Stomach (tissue), 8 donors: ENCODE measurements at regions not wholly inside any gene's neighbourhood (a gene's known extent, or its start where the extent isn't known, plus 50 kb on each side); places are given as distances from the start of the nearest gene placed in this dataset.
A peak's percentile ranks its signal among the peaks of the same experiment; 100 is the strongest.

Experiments
- DNase-seq, 2 donors: peaks; one replicate each; pipeline versions ENCODE4 v3.0.0 to v3.0.0-alpha.2; 2013 to 2019
- H3K27ac ChIP-seq, 5 donors: fragments of 200-600 bp in 4 of 5; sonication (generic) in 4 of 5; one replicate each; pipeline ENCODE4 v1.5.1; 2013 to 2019; ENCODE audit warnings: mild to moderate bottlenecking in 1 of 5, moderate library complexity in 1 of 5
- H3K27me3 ChIP-seq, 3 donors: fragments of 200-600 bp; sonication (generic); one replicate each; pipeline ENCODE4 v1.5.1; 2017 to 2019; ENCODE audit warnings: mixed run types in 1 of 3
- H3K36me3 ChIP-seq, 4 donors: fragments of 200-600 bp; sonication (generic); 1 replicate in 3 of 4; 2 replicates in 1 of 4; pipeline ENCODE4 v1.5.1; 2016 to 2019
- H3K4me1 ChIP-seq, 4 donors: fragments of 200-600 bp; sonication (generic); one replicate each; pipeline ENCODE4 v1.5.1; 2016 to 2019
- H3K4me3 ChIP-seq, 4 donors: fragments of 200-600 bp; sonication (generic) in 3 of 4; one replicate each; pipeline ENCODE4 v1.5.1; 2016 to 2019; ENCODE audit warnings: mild to moderate bottlenecking in 1 of 4
- H3K9me3 ChIP-seq, 4 donors: fragments of 200-600 bp; sonication (generic); one replicate each; pipeline ENCODE4 v1.5.1; 2016 to 2019
- CTCF ChIP-seq, 7 experiments: fragments of 450-650 bp in 4 of 7; fragments of 200-600 bp in 3 of 7; sonication (generic) in 3 of 7; IDR thresholded peaks; one replicate each; pipeline ENCODE4 v1.5.1; 2016 to 2019; ENCODE audit warnings: antibody characterized with exemption in 7 of 7, control low read depth in 2 of 7, mild to moderate bottlenecking in 1 of 7
- EP300 ChIP-seq: sonication (generic); formaldehyde crosslinking; IDR thresholded peaks from one replicate; pipeline ENCODE4 v1.6.1; 2017; ENCODE audit warnings: antibody characterized with exemption
- POLR2A ChIP-seq, 4 donors: fragments of 450-650 bp; IDR thresholded peaks; one replicate each; pipeline ENCODE4 v1.6.1; 2016; ENCODE audit warnings: antibody characterized with exemption in 4 of 4, control low read depth in 2 of 4, mild to moderate bottlenecking in 1 of 4, moderate library complexity in 1 of 4
- POLR2AphosphoS5 ChIP-seq, 3 donors: sonication (generic); formaldehyde crosslinking; IDR thresholded peaks; one replicate each; pipeline ENCODE4 v1.6.1; 2016; ENCODE audit warnings: antibody characterized with exemption in 3 of 3
- WGBS, 5 donors: extraction: QIAGEN DNeasy Blood & Tissue Kit in 3 of 5; methylation state at CpG; one replicate each; pipeline versions ENCODE4 v1.1.5 to v1.1.7; 2013 to 2018; 5-methylcytosine and 5-hydroxymethylcytosine counted together
- intact Hi-C: fragments of 100-400 bp; cut with DNase I; formaldehyde crosslinking; loops from one replicate; pipeline ENCODE4 v1.15.1; 2023; ENCODE audit warnings: low total_unique reads
- donor health status: healthy with polysubstance abuse.
- donor health status: Bipolar disorder and iron deficiency.
- donor health status: healthy.

GRCh38 chr10:78903341-78903940 is 165.3 kb upstream of the ZMIZ1 start:
- Histone ChIP-seq H3K4me3 (no peak overlapping the region), H3K9me3 (no peaks in the 10 kb centered on the region), H3K36me3 (no peaks in the 10 kb centered on the region), H3K4me1 (no peaks in the 10 kb centered on the region), H3K27ac (no peak overlapping the region), H3K27me3 (no peaks in the 10 kb centered on the region)
- peak in 1 of 2 donors; percentile 11 for DNase-seq
- 73 to 95% (median 82%) methylated on average over 4 of the region's 4 CpGs for WGBS, 5 donors
- TF ChIP-seq POLR2A (IDR thresholded peaks at IDR 0.05) (no peak), EP300 (no peak), CTCF (IDR thresholded peaks at IDR 0.05) (no peak), POLR2AphosphoS5 (IDR thresholded peaks at IDR 0.05) (no peak)
- intact Hi-C loops: no loop called here

- Histone ChIP-seq H3K4me3 (no peak overlapping the region), H3K27me3 (no peaks in the 10 kb centered on the region), H3K9me3 (no peaks in the 10 kb centered on the region), H3K36me3 (no peaks in the 10 kb centered on the region), H3K4me1 (no peaks in the 10 kb centered on the region), H3K27ac (no peak overlapping the region)
- peak in 1 of 2 donors; percentile 13 for DNase-seq
- 85 to 92% (median 91%) methylated on average over 5 of the region's 5 CpGs for WGBS, 5 donors
- intact Hi-C loops: no loop called here
- TF ChIP-seq POLR2A (IDR thresholded peaks at IDR 0.05): no peak
- TF ChIP-seq POLR2AphosphoS5 (IDR thresholded peaks at IDR 0.05): no peak
- TF ChIP-seq CTCF (IDR thresholded peaks at IDR 0.05): no peak
- TF ChIP-seq EP300: no peak
Measured at GRCh38 chr10:78904196-78904595, 164.6 kb upstream of the ZMIZ1 start.

GRCh38 chr10:78905015-78905956 is 163.5 kb upstream of the ZMIZ1 start:
- Histone ChIP-seq H3K36me3 (no peaks in the 10 kb centered on the region), H3K27ac (no peak overlapping the region), H3K27me3 (no peaks in the 10 kb centered on the region), H3K9me3 (no peaks in the 10 kb centered on the region), H3K4me1 (no peaks in the 10 kb centered on the region), H3K4me3 (no peak overlapping the region)
- peak in 1 of 2 donors; percentile 20 for DNase-seq
- 71 to 86% (median 81%) methylated on average over 12 of the region's 12 CpGs for WGBS, 5 donors
- TF ChIP-seq POLR2A (IDR thresholded peaks at IDR 0.05) (no peak), EP300 (no peak), POLR2AphosphoS5 (IDR thresholded peaks at IDR 0.05) (no peak), CTCF (IDR thresholded peaks at IDR 0.05) (no peak)
- intact Hi-C loops: no loop called here

DNA sequence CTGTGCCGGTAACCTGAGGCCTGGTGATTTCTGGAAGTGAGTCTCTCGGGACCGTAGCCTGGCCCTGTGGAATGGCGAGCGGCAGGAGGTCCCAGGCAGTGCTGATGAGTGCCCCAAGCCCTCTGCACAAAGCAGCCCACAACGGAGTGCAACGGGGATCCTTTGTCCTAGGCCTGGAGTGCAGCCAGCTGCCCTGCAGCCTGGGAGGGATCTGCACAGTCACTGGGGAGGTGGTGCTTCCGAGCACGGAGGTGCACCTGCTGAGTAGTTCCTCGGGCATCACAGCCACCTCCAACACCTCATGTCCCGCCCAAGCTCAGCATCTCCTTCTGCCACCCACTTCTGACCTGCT is 162.8 kb upstream of the ZMIZ1 start:
- WGBS, 5 donors: 59 to 90% (median 70%) methylated on average over 5 to 11 of the region's 11 CpGs
- Histone ChIP-seq H3K4me3 (no peak overlapping the region), H3K27me3 (no peaks in the 10 kb centered on the region), H3K9me3 (no peaks in the 10 kb centered on the region), H3K4me1 (no peaks in the 10 kb centered on the region), H3K36me3 (no peaks in the 10 kb centered on the region), H3K27ac (no peak overlapping the region)
- TF ChIP-seq CTCF (IDR thresholded peaks at IDR 0.05) (no peak), POLR2A (IDR thresholded peaks at IDR 0.05) (no peak), POLR2AphosphoS5 (IDR thresholded peaks at IDR 0.05) (no peak), EP300 (no peak)
- DNase-seq: peak in 1 of 2 donors; percentile 23
- intact Hi-C loops: no loop called here
